Suprapubic skin (tissue), 4 donors: ENCODE measurements at regions not wholly inside any gene's neighbourhood (a gene's known extent, or its start where the extent isn't known, plus 50 kb on each side); places are given as distances from the start of the nearest gene placed in this dataset.

Source experiments
- CTCF ChIP-seq, 2 donors: fragments of 200-600 bp in 1 of 2; fragments of 450-650 bp in 1 of 2; sonication (generic) in 1 of 2; IDR thresholded peaks; one replicate each; pipeline ENCODE4 v1.5.1; 2016 to 2019; ENCODE audit warnings: antibody characterized with exemption in 2 of 2, mild to moderate bottlenecking in 1 of 2, moderate library complexity in 1 of 2
- POLR2A ChIP-seq, 2 donors: fragments of 450-650 bp; IDR thresholded peaks; one replicate each; pipeline ENCODE4 v1.6.1; 2017; ENCODE audit warnings: antibody characterized with exemption in 2 of 2, mild to moderate bottlenecking in 2 of 2, moderate library complexity in 2 of 2
- POLR2AphosphoS5 ChIP-seq, 3 donors: sonication (generic); formaldehyde crosslinking; IDR thresholded peaks; one replicate each; pipeline ENCODE4 v1.6.1; 2017; ENCODE audit warnings: antibody characterized with exemption in 3 of 3

DNA sequence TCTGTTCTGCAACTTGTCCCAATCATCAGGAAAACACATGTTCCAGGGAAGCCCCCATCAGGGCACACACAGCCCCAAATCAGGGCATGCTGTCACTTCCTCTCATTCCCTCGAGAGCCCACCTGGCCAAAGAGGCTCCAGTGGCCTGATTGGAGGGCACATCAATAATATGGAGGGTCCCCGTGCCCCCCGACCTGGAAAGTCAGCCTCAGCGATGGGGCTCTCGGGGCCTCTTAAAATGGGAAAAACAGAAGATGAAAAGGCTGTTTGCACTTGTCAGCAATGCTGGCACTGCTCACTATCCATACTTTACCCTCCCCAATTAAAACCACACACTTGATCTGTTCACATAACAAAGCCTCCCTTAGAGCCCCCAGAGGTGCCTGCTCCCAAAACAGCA is 172.9 kb upstream of the NSMCE3 start:
- TF ChIP-seq POLR2A (IDR thresholded peaks at IDR 0.05) = no peak
- no peak for TF ChIP-seq CTCF (IDR thresholded peaks at IDR 0.05)
- TF ChIP-seq POLR2AphosphoS5 (IDR thresholded peaks at IDR 0.05) = no peak
